SK-N-SH treated with all-trans-retinoic acid at 6 μM for 48 hours (cell line): ENCODE measurements at regions not wholly inside any gene's neighbourhood (a gene's known extent, or its start where the extent isn't known, plus 50 kb on each side); places are given as distances from the start of the nearest gene placed in this dataset.

Experiments used
- ATAC-seq: fragments of 200-7000 bp; cut with Tn5 transposase; 3 replicates; pipeline ENCODE4 v1.9.1; 2020; ENCODE audit warnings: mild to moderate bottlenecking, moderate library complexity
- ARNTL ChIP-seq: fragments of 450-650 bp; formaldehyde crosslinking; IDR thresholded peaks from 2 replicates; pipeline ENCODE4 v1.5.0; 2020; ENCODE audit warnings: low read depth, mild to moderate bottlenecking, moderate library complexity, borderline replicate concordance
- BACH2 ChIP-seq: fragments of 250-450 bp; sonication (Bioruptor Pico); IDR thresholded peaks from 2 replicates; pipeline ENCODE4 v1.9.0; 2021; ENCODE audit warnings: mild to moderate bottlenecking, borderline replicate concordance
- CREB5 ChIP-seq: fragments of 250-450 bp; sonication (Bioruptor Pico); IDR thresholded peaks from 2 replicates; pipeline ENCODE4 v1.5.1; 2020; ENCODE audit warnings: low read depth, mild to moderate bottlenecking, moderate library complexity
- CSRNP3 ChIP-seq: fragments of 250-450 bp; sonication (Bioruptor Pico); IDR thresholded peaks from 2 replicates; pipeline ENCODE4 v1.5.1; 2021; ENCODE audit warnings: mild to moderate bottlenecking, moderate library complexity
- ESRRG ChIP-seq: fragments of 250-450 bp; sonication (Bioruptor Pico); IDR thresholded peaks from 2 replicates; pipeline ENCODE4 v1.6.1; 2021; ENCODE audit warnings: mild to moderate bottlenecking
- GLIS3 ChIP-seq: fragments of 250-450 bp; sonication (Bioruptor Pico); IDR thresholded peaks from 2 replicates; pipeline ENCODE4 v1.5.0; 2020; ENCODE audit warnings: mild to moderate bottlenecking, moderate library complexity
- ISL1 ChIP-seq: fragments of 250-450 bp; sonication (Bioruptor Pico); IDR thresholded peaks from 2 replicates; pipeline ENCODE4 v2.1.2; 2022; ENCODE audit warnings: mild to moderate bottlenecking, moderate library complexity
- OSR1 ChIP-seq: fragments of 250-450 bp; sonication (Bioruptor Pico); IDR thresholded peaks from 2 replicates; pipeline ENCODE4 v1.8.0; 2022; ENCODE audit warnings: moderate library complexity, mild to moderate bottlenecking, inconsistent platforms
- PATZ1 ChIP-seq: fragments of 250-450 bp; sonication (Bioruptor Pico); IDR thresholded peaks from 2 replicates; pipeline ENCODE4 v1.8.0; 2020; ENCODE audit warnings: mild to moderate bottlenecking, moderate library complexity, borderline replicate concordance
- POU6F1 ChIP-seq: fragments of 250-450 bp; sonication (Bioruptor Pico); IDR thresholded peaks from 2 replicates; pipeline ENCODE4 v1.8.0; 2021; ENCODE audit warnings: low read depth, mild to moderate bottlenecking, moderate library complexity, borderline replicate concordance
- RARB ChIP-seq: fragments of 250-450 bp; sonication (Bioruptor Pico); IDR thresholded peaks from 2 replicates; pipeline ENCODE4 v1.8.0; 2021; ENCODE audit warnings: mild to moderate bottlenecking, moderate library complexity
- TCF4 ChIP-seq: fragments of 250-450 bp; sonication (Bioruptor Pico); IDR thresholded peaks from 2 replicates; pipeline ENCODE4 v1.8.0; 2021; ENCODE audit warnings: mild to moderate bottlenecking, moderate library complexity, borderline replicate concordance
- TOX ChIP-seq: fragments of 250-450 bp; sonication (Bioruptor Pico); IDR thresholded peaks from 2 replicates; pipeline ENCODE4 v1.8.0; 2021; ENCODE audit warnings: mild to moderate bottlenecking, moderate library complexity, borderline replicate concordance
- TSHZ2 ChIP-seq: fragments of 250-450 bp; sonication (Bioruptor Pico); IDR thresholded peaks from 2 replicates; pipeline ENCODE4 v1.5.0; 2020; ENCODE audit warnings: mild to moderate bottlenecking, moderate library complexity
- ZC3H10 ChIP-seq: fragments of 250-450 bp; sonication (Bioruptor Pico); IDR thresholded peaks from 2 replicates; pipeline ENCODE4 v1.5.1; 2021; ENCODE audit warnings: mild to moderate bottlenecking, moderate library complexity
- ZFP3 ChIP-seq: fragments of 250-450 bp; sonication (Bioruptor Pico); IDR thresholded peaks from 2 replicates; pipeline ENCODE4 v1.5.0; 2020; ENCODE audit warnings: mild to moderate bottlenecking, moderate library complexity
- ZFP30 ChIP-seq: fragments of 450-650 bp; formaldehyde crosslinking; IDR thresholded peaks from 2 replicates; pipeline ENCODE4 v1.5.0; 2022; ENCODE audit warnings: mild to moderate bottlenecking, moderate library complexity
- ZNF565 ChIP-seq: fragments of 450-650 bp; formaldehyde crosslinking; conservative IDR thresholded peaks from 2 replicates; pipeline ENCODE4 v1.5.0; 2020; ENCODE audit warnings: low read depth, mild to moderate bottlenecking, moderate library complexity
- ZNF70 ChIP-seq: fragments of 450-650 bp; formaldehyde crosslinking; IDR thresholded peaks from 2 replicates; pipeline ENCODE4 v1.5.0; 2020; ENCODE audit warnings: mild to moderate bottlenecking, moderate library complexity

GRCh38 chr10:130814610-130815009, 496.9 kb downstream of the TCERG1L start (continued):
- TF ChIP-seq TCF4 (CRISPR knock-in tag), result no peak
- TF ChIP-seq RARB, result no peak

GRCh38 chr10:130816116-130816901, 495.2 kb downstream of the TCERG1L start:
- no peak for ATAC-seq
- TF ChIP-seq TOX (CRISPR knock-in tag), result no peak
- TF ChIP-seq GLIS3 (CRISPR knock-in tag), result no peak

GRCh38 chr10:130817046-130817624, 494.4 kb downstream of the TCERG1L start:
- no peak for TF ChIP-seq RARB
- no peak for TF ChIP-seq ESRRG (CRISPR knock-in tag)
- TF ChIP-seq TCF4 (CRISPR knock-in tag), result no peak
- TF ChIP-seq ARNTL (CRISPR knock-in tag), result no peak
- TF ChIP-seq TSHZ2, result no peak
- TF ChIP-seq CSRNP3 (CRISPR knock-in tag), result no peak
- TF ChIP-seq ZC3H10 (CRISPR knock-in tag), result no peak
- TF ChIP-seq ZNF565, result no peak
- TF ChIP-seq TOX (CRISPR knock-in tag), result no peak
- no peak for TF ChIP-seq BACH2 (CRISPR knock-in tag)
- no peak for TF ChIP-seq ZFP3
- no peak for TF ChIP-seq ZNF70
- no peak for TF ChIP-seq ISL1 (CRISPR knock-in tag)
- no peak for TF ChIP-seq CREB5
- TF ChIP-seq OSR1 (CRISPR knock-in tag), result no peak
- TF ChIP-seq POU6F1 (CRISPR knock-in tag), result no peak
- ATAC-seq, result no peak

- ATAC-seq, result no peak
- TF ChIP-seq ZNF565, result no peak
- no peak for TF ChIP-seq ESRRG (CRISPR knock-in tag)
- no peak for TF ChIP-seq ZFP30 (CRISPR knock-in tag)
- no peak for TF ChIP-seq PATZ1 (CRISPR knock-in tag)
- no peak for TF ChIP-seq TOX (CRISPR knock-in tag)
Observed at GRCh38 chr10:130817674-130818073, 493.8 kb downstream of the TCERG1L start.
